NCI-H1436 (cell line): ENCODE measurements at regions not wholly inside any gene's neighbourhood (a gene's known extent, or its start where the extent isn't known, plus 50 kb on each side); places are given as distances from the start of the nearest gene placed in this dataset.

Experiments
- DNase-seq: peaks from one replicate; lab custom pipeline; 2025; lab: John Stamatoyannopoulos, UW

- DNase-seq: no peak
Measured at GRCh38 chr10:107715565-107715964, 551.1 kb upstream of the SORCS1 start.

GRCh38 chr10:107708981-107709380 is 544.5 kb upstream of the SORCS1 start:
- no peak for DNase-seq

GRCh38 chr10:107706096-107706725 is 541.7 kb upstream of the SORCS1 start:
- DNase-seq: no peak

GRCh38 chr10:107701943-107702342 is 537.4 kb upstream of the SORCS1 start:
- no peak for DNase-seq

- DNase-seq: no peak
Measured at GRCh38 chr10:107692072-107692471, 527.6 kb upstream of the SORCS1 start.

GRCh38 chr10:107689323-107689722 is 524.8 kb upstream of the SORCS1 start:
- no peak for DNase-seq

- DNase-seq: no peak
Measured at GRCh38 chr10:107687701-107688100, 523.2 kb upstream of the SORCS1 start.

- no peak for DNase-seq
Measured at GRCh38 chr10:107686095-107686494, 521.6 kb upstream of the SORCS1 start.

- no peak for DNase-seq
Measured at GRCh38 chr10:107671960-107672359, 507.5 kb upstream of the SORCS1 start.

- DNase-seq: no peak
Measured at GRCh38 chr10:107666214-107666613, 501.7 kb upstream of the SORCS1 start.

- DNase-seq: no peak
Measured at GRCh38 chr10:107665459-107665858, 501.0 kb upstream of the SORCS1 start.

- no peak for DNase-seq
Measured at GRCh38 chr10:107657851-107658250, 493.3 kb upstream of the SORCS1 start.

GRCh38 chr10:107656932-107657331 is 492.4 kb upstream of the SORCS1 start:
- no peak for DNase-seq

- no peak for DNase-seq
Measured at GRCh38 chr10:107653832-107654287, 489.4 kb upstream of the SORCS1 start.

GRCh38 chr10:107650939-107651338 is 486.4 kb upstream of the SORCS1 start:
- no peak for DNase-seq

- no peak for DNase-seq
Measured at GRCh38 chr10:107649249-107649648, 484.7 kb upstream of the SORCS1 start.

GRCh38 chr10:107647462-107647861 is 483.0 kb upstream of the SORCS1 start:
- DNase-seq: no peak

- no peak for DNase-seq
Measured at GRCh38 chr10:107631876-107632275, 467.4 kb upstream of the SORCS1 start.

- no peak for DNase-seq
Measured at GRCh38 chr10:107626862-107627261, 462.4 kb upstream of the SORCS1 start.

GRCh38 chr10:107623292-107623691 is 458.8 kb upstream of the SORCS1 start:
- DNase-seq: no peak

- DNase-seq: no peak
Measured at GRCh38 chr10:107619139-107619538, 454.6 kb upstream of the SORCS1 start.

GRCh38 chr10:107618504-107618994 is 454.0 kb upstream of the SORCS1 start:
- no peak for DNase-seq

- DNase-seq: no peak
Measured at GRCh38 chr10:107616463-107617410, 452.2 kb upstream of the SORCS1 start.
